Memory B cell (primary cell): ENCODE measurements at regions not wholly inside any gene's neighbourhood (a gene's known extent, or its start where the extent isn't known, plus 50 kb on each side); places are given as distances from the start of the nearest gene placed in this dataset.

Experiments used
- ATAC-seq: fragments of 150-1000 bp; cut with Tn5 transposase; 2 replicates; pipeline ENCODE4 v1.10.0; 2021; ENCODE audit warnings: low read depth, mild to moderate bottlenecking, moderate library complexity
- DNase-seq, 2 donors: peaks; one replicate each; pipeline ENCODE4 v3.0.0; 2022; ENCODE audit warnings: low spot score in 2 of 2
- H3K27ac Mint-ChIP-seq: one replicate; pipeline ENCODE4 v1.8.0; 2022; ENCODE audit warnings: mild to moderate bottlenecking, moderate library complexity, mixed read lengths
- H3K27me3 Mint-ChIP-seq: one replicate; pipeline ENCODE4 v1.8.0; 2022; ENCODE audit warnings: mixed read lengths
- H3K36me3 Mint-ChIP-seq: one replicate; pipeline ENCODE4 v1.8.0; 2022; ENCODE audit warnings: mild to moderate bottlenecking, mixed read lengths
- H3K4me1 Mint-ChIP-seq: one replicate; pipeline ENCODE4 v1.8.0; 2022; ENCODE audit warnings: mixed read lengths
- H3K4me3 Mint-ChIP-seq: one replicate; pipeline ENCODE4 v1.8.0; 2022; ENCODE audit warnings: mild to moderate bottlenecking, moderate library complexity, mixed read lengths
- H3K9me3 Mint-ChIP-seq: one replicate; pipeline ENCODE4 v1.8.0; 2022; ENCODE audit warnings: mixed read lengths

- DNase-seq (no peak), ATAC-seq (no peak)
- H3K27ac Mint-ChIP-seq: no peak overlapping the region
- no peaks in the 10 kb centered on the region for H3K9me3 Mint-ChIP-seq
- H3K27me3 Mint-ChIP-seq: peaks cover 3% of the 10 kb centered on the region
- H3K4me1 Mint-ChIP-seq: no peaks in the 10 kb centered on the region
- H3K36me3 Mint-ChIP-seq: no peaks in the 10 kb centered on the region
- H3K4me3 Mint-ChIP-seq: no peak overlapping the region
These were observed 83.6 kb downstream of the HPGD start for GRCh38 chr4:174438711-174439110.

- Mint-ChIP-seq H3K36me3 (no peaks in the 10 kb centered on the region), H3K27ac (no peak overlapping the region), H3K4me1 (no peaks in the 10 kb centered on the region), H3K27me3 (peaks cover 3% of the 10 kb centered on the region), H3K9me3 (peaks cover 3% of the 10 kb centered on the region), H3K4me3 (no peak overlapping the region)
- ATAC-seq (no peak), DNase-seq (no peak)
These were observed 84.5 kb downstream of the HPGD start for GRCh38 chr4:174437749-174438148.

GRCh38 chr4:174437324-174437723, 85.0 kb downstream of the HPGD start:
- Mint-ChIP-seq H3K9me3 (peaks cover 4% of the 10 kb centered on the region), H3K4me3 (no peak overlapping the region), H3K27ac (no peak overlapping the region), H3K27me3 (peaks cover 3% of the 10 kb centered on the region), H3K4me1 (no peaks in the 10 kb centered on the region), H3K36me3 (no peaks in the 10 kb centered on the region)
- ATAC-seq (no peak), DNase-seq (no peak)

GRCh38 chr4:174436377-174436776, 85.9 kb downstream of the HPGD start:
- DNase-seq: no peak
- no peak overlapping the region for H3K27ac Mint-ChIP-seq
- ATAC-seq: no peak
- H3K4me1 Mint-ChIP-seq: no peaks in the 10 kb centered on the region
- peaks cover 3% of the 10 kb centered on the region for H3K27me3 Mint-ChIP-seq
- H3K9me3 Mint-ChIP-seq: peaks cover 4% of the 10 kb centered on the region
- no peaks in the 10 kb centered on the region for H3K36me3 Mint-ChIP-seq
- no peak overlapping the region for H3K4me3 Mint-ChIP-seq

GRCh38 chr4:174435974-174436373, 86.3 kb downstream of the HPGD start:
- peaks cover 4% of the 10 kb centered on the region for H3K9me3 Mint-ChIP-seq
- H3K27ac Mint-ChIP-seq: no peak overlapping the region
- no peaks in the 10 kb centered on the region for H3K36me3 Mint-ChIP-seq
- no peak for DNase-seq
- H3K4me3 Mint-ChIP-seq: no peak overlapping the region
- no peak for ATAC-seq
- H3K27me3 Mint-ChIP-seq: peaks cover 3% of the 10 kb centered on the region
- H3K4me1 Mint-ChIP-seq: no peaks in the 10 kb centered on the region

GRCh38 chr4:174434455-174434854, 87.8 kb downstream of the HPGD start:
- peaks cover 3% of the 10 kb centered on the region for H3K27me3 Mint-ChIP-seq
- no peak overlapping the region for H3K27ac Mint-ChIP-seq
- no peaks in the 10 kb centered on the region for H3K4me1 Mint-ChIP-seq
- DNase-seq: no peak
- no peak for ATAC-seq
- peaks cover 4% of the 10 kb centered on the region for H3K9me3 Mint-ChIP-seq
- H3K36me3 Mint-ChIP-seq: no peaks in the 10 kb centered on the region
- no peak overlapping the region for H3K4me3 Mint-ChIP-seq

- no peak overlapping the region for H3K27ac Mint-ChIP-seq
- H3K4me1 Mint-ChIP-seq: no peaks in the 10 kb centered on the region
- peaks cover 1% of the 10 kb centered on the region for H3K27me3 Mint-ChIP-seq
- no peaks in the 10 kb centered on the region for H3K36me3 Mint-ChIP-seq
- DNase-seq (no peak), ATAC-seq (no peak)
- no peak overlapping the region for H3K4me3 Mint-ChIP-seq
- H3K9me3 Mint-ChIP-seq: peaks cover 4% of the 10 kb centered on the region
These were observed 91.7 kb downstream of the HPGD start for GRCh38 chr4:174430576-174430975.

GRCh38 chr4:174429701-174430410, 92.4 kb downstream of the HPGD start:
- Mint-ChIP-seq H3K36me3 (no peaks in the 10 kb centered on the region), H3K27ac (no peak overlapping the region), H3K27me3 (peaks cover 1% of the 10 kb centered on the region), H3K9me3 (peaks cover 4% of the 10 kb centered on the region), H3K4me1 (no peaks in the 10 kb centered on the region), H3K4me3 (no peak overlapping the region)
- DNase-seq (no peak), ATAC-seq (no peak)

GRCh38 chr4:174427571-174428140, 94.6 kb downstream of the HPGD start:
- H3K27me3 Mint-ChIP-seq: peaks cover 1% of the 10 kb centered on the region
- peaks cover 3% of the 10 kb centered on the region for H3K4me1 Mint-ChIP-seq
- no peaks in the 10 kb centered on the region for H3K36me3 Mint-ChIP-seq
- H3K4me3 Mint-ChIP-seq: no peak overlapping the region
- H3K27ac Mint-ChIP-seq: no peak overlapping the region
- no peaks in the 10 kb centered on the region for H3K9me3 Mint-ChIP-seq
- DNase-seq (no peak), ATAC-seq (no peak)

- H3K4me3 Mint-ChIP-seq: no peak overlapping the region
- H3K27me3 Mint-ChIP-seq: peaks cover 1% of the 10 kb centered on the region
- H3K27ac Mint-ChIP-seq: no peak overlapping the region
- peaks cover 3% of the 10 kb centered on the region for H3K4me1 Mint-ChIP-seq
- no peak for DNase-seq
- H3K36me3 Mint-ChIP-seq: no peaks in the 10 kb centered on the region
- ATAC-seq: no peak
- H3K9me3 Mint-ChIP-seq: no peaks in the 10 kb centered on the region
These were observed 96.6 kb downstream of the HPGD start for GRCh38 chr4:174425669-174426068.

GRCh38 chr4:174423257-174423944, 98.9 kb downstream of the HPGD start:
- DNase-seq (peak in 1 of 2 donors; percentile 2), ATAC-seq (no peak)
- H3K36me3 Mint-ChIP-seq: no peaks in the 10 kb centered on the region
- H3K27ac Mint-ChIP-seq: no peak overlapping the region
- peaks cover 3% of the 10 kb centered on the region for H3K27me3 Mint-ChIP-seq
- no peak overlapping the region for H3K4me3 Mint-ChIP-seq
- no peaks in the 10 kb centered on the region for H3K9me3 Mint-ChIP-seq
- peaks cover 6% of the 10 kb centered on the region for H3K4me1 Mint-ChIP-seq

GRCh38 chr4:174422893-174423256, 99.4 kb downstream of the HPGD start:
- peaks cover 3% of the 10 kb centered on the region for H3K27me3 Mint-ChIP-seq
- no peaks in the 10 kb centered on the region for H3K36me3 Mint-ChIP-seq
- H3K27ac Mint-ChIP-seq: no peak overlapping the region
- DNase-seq (no peak), ATAC-seq (no peak)
- H3K4me3 Mint-ChIP-seq: no peak overlapping the region
- H3K9me3 Mint-ChIP-seq: no peaks in the 10 kb centered on the region
- H3K4me1 Mint-ChIP-seq: peaks cover 6% of the 10 kb centered on the region

GRCh38 chr4:174420316-174420715, 102.0 kb downstream of the HPGD start:
- no peak for DNase-seq
- Mint-ChIP-seq H3K4me3 (no peak overlapping the region), H3K27me3 (peaks cover 5% of the 10 kb centered on the region), H3K36me3 (no peaks in the 10 kb centered on the region), H3K27ac (no peak overlapping the region), H3K4me1 (peaks cover 6% of the 10 kb centered on the region), H3K9me3 (no peaks in the 10 kb centered on the region)
- ATAC-seq: no peak

GRCh38 chr4:174418640-174419212, 103.6 kb downstream of the HPGD start:
- DNase-seq (no peak), ATAC-seq (no peak)
- H3K27ac Mint-ChIP-seq: no peak overlapping the region
- peaks cover 3% of the 10 kb centered on the region for H3K9me3 Mint-ChIP-seq
- no peak overlapping the region for H3K4me3 Mint-ChIP-seq
- H3K36me3 Mint-ChIP-seq: no peaks in the 10 kb centered on the region
- H3K27me3 Mint-ChIP-seq: peaks cover 5% of the 10 kb centered on the region
- peaks cover 6% of the 10 kb centered on the region for H3K4me1 Mint-ChIP-seq
